ENCODE measurements at regions not wholly inside any gene's neighbourhood (a gene's known extent, or its start where the extent isn't known, plus 50 kb on each side); places are given as distances from the start of the nearest gene placed in this dataset.

DNA sequence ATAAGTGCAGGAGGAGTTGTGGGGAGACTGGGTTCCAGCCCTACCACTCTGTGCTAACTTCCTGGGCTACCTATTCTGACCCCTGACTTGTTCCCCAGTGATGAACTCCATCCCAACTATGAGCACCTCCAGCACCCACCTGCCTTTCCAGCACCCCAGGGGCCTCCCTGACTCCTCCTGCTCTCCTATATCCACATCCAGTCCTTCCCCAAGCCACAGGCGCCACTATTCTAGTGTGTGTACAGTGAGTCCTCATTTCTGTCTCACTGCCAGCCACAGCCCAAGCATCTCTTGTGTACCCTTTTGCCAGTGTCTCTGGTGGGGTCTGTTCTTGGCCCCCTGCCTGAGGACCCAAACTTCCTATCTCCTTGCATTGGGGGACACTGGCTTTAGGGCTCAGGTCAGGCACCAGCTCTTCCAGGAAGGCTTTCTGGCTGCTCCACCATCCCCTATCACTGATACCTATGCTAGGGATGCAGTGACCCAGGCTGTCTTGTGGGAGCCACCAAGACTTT lies 145.2 kb downstream of the INHBB start:
- no peaks in the 10 kb centered on the region for H3K27me3 ChIP-seq (ENCODE audit: control insufficient read depth, insufficient read depth, low read length)
- no peaks in the 10 kb centered on the region for H3K9me3 ChIP-seq (ENCODE audit: control insufficient read depth, insufficient read depth, low read length)
- DNase-seq (ENCODE audit: low read depth in 4 of 6, low spot score in 6 of 6), result no peak
- WGBS (ENCODE audit: insufficient coverage), result 86% methylated on average over 1 of the region's 1 CpG
- H3K4me3 ChIP-seq (ENCODE audit: low read depth, low read length), result no peak overlapping the region
- no peak overlapping the region for H3K27ac ChIP-seq (ENCODE audit: low read depth, low read length)
- H3K36me3 ChIP-seq (ENCODE audit: control insufficient read depth, insufficient read depth, low read length), result no peaks in the 10 kb centered on the region
- H3K4me1 ChIP-seq (ENCODE audit: control insufficient read depth, insufficient read depth, low read length), result peaks cover 3% of the 10 kb centered on the region

DNA sequence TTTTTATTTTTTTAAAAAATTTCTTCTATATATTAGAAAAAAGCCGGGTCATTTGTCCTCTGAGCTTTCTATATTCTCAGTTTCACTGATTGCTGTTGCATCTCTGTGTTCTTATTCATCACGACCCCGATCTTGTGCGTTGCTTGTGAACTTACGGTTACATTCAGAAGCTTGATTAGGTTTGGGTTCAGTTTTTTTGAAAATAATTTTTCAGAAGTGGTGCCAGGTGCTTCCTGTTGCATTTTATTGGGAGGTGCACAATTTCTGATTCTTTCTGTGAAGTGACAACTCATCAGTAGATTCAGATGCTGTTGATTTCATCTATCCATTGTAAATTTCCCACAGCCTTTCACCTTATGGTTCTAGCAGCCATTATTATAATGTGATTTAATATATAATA lies 147.3 kb downstream of the INHBB start:
- no peak overlapping the region for H3K4me3 ChIP-seq (ENCODE audit: low read depth, low read length)
- H3K9me3 ChIP-seq (ENCODE audit: control insufficient read depth, insufficient read depth, low read length), result no peaks in the 10 kb centered on the region
- no peak for DNase-seq (ENCODE audit: low read depth in 4 of 6, low spot score in 6 of 6)
- no peaks in the 10 kb centered on the region for H3K27me3 ChIP-seq (ENCODE audit: control insufficient read depth, insufficient read depth, low read length)
- WGBS (ENCODE audit: insufficient coverage), result 100% methylated on average over 2 of the region's 5 CpGs
- H3K36me3 ChIP-seq (ENCODE audit: control insufficient read depth, insufficient read depth, low read length), result no peaks in the 10 kb centered on the region
- peaks cover 3% of the 10 kb centered on the region for H3K4me1 ChIP-seq (ENCODE audit: control insufficient read depth, insufficient read depth, low read length)
- H3K27ac ChIP-seq (ENCODE audit: low read depth, low read length), result no peak overlapping the region

DNA sequence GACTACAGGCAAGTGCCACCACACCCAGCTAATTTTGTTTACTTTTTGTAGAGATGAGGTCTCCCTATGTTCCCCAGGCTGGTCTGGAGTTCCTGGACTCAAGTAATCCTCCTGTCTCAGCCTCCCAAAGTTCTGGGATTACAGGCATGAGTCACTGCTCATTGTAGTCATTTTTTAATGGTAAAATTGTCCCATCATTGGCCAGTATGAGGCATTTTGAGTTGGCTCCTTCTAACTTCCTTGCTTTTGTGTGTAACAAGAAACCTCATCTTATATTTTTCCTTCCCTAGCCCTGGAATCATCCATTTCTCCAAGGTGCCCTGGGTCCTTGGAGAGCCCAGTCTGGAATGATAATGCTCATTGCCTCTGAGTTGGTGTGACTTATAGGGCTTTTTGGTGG lies 148.5 kb downstream of the INHBB start:
- Histone ChIP-seq H3K4me3 (ENCODE audit: low read depth, low read length) (no peak overlapping the region), H3K27me3 (ENCODE audit: control insufficient read depth, insufficient read depth, low read length) (no peaks in the 10 kb centered on the region), H3K4me1 (ENCODE audit: control insufficient read depth, insufficient read depth, low read length) (no peaks in the 10 kb centered on the region), H3K27ac (ENCODE audit: low read depth, low read length) (no peak overlapping the region), H3K36me3 (ENCODE audit: control insufficient read depth, insufficient read depth, low read length) (no peaks in the 10 kb centered on the region), H3K9me3 (ENCODE audit: control insufficient read depth, insufficient read depth, low read length) (no peaks in the 10 kb centered on the region)
- no peak for DNase-seq (ENCODE audit: low read depth in 4 of 6, low spot score in 6 of 6)

DNA sequence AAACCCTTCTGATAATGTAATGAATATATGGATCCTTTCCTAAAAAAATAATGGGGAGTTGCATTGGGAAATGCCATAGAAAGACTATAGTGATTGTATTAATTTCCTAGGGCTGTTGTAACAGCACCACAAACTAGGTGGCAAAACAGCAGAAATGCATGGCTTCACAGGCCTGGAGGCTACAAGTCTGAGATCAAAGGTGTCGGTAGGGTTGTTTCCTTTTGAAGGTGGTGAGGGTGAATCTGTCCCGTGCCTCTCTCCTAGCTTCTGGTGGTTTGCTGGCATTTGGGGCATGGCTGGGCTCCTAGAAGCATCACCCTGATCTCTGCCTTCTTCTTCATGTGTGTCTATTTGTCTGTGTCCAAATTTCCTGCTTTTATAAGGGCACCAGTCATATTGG lies 149.7 kb downstream of the INHBB start:
- H3K27ac ChIP-seq (ENCODE audit: low read depth, low read length), result no peak overlapping the region
- H3K27me3 ChIP-seq (ENCODE audit: control insufficient read depth, insufficient read depth, low read length), result no peaks in the 10 kb centered on the region
- WGBS (ENCODE audit: insufficient coverage), result 75% methylated on average over 2 of the region's 2 CpGs
- H3K9me3 ChIP-seq (ENCODE audit: control insufficient read depth, insufficient read depth, low read length), result no peaks in the 10 kb centered on the region
- H3K4me3 ChIP-seq (ENCODE audit: low read depth, low read length), result no peak overlapping the region
- no peaks in the 10 kb centered on the region for H3K36me3 ChIP-seq (ENCODE audit: control insufficient read depth, insufficient read depth, low read length)
- DNase-seq (ENCODE audit: low read depth in 4 of 6, low spot score in 6 of 6), result no peak
- H3K4me1 ChIP-seq (ENCODE audit: control insufficient read depth, insufficient read depth, low read length), result no peaks in the 10 kb centered on the region

DNA sequence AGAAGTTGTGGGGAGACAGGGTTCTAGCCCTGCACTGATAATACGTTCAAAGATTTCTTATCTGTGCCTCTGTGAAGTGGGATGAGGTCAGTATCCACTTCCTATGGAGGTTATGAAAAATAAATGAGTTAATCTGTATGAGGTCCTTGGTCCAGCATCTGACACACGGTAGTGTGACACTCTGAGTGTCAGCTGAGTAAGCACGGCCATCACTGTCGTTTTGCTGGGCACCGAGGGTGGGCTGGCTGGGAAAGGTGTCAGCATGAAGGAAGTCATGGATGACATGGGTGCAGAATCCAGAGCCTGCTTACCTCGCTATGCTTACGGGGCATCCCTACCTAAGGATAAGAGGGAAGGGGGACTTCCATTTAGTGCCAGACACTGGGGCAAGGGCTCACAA lies 150.3 kb downstream of the INHBB start:
- Histone ChIP-seq H3K4me3 (ENCODE audit: low read depth, low read length) (no peak overlapping the region), H3K9me3 (ENCODE audit: control insufficient read depth, insufficient read depth, low read length) (no peaks in the 10 kb centered on the region), H3K27me3 (ENCODE audit: control insufficient read depth, insufficient read depth, low read length) (no peaks in the 10 kb centered on the region), H3K4me1 (ENCODE audit: control insufficient read depth, insufficient read depth, low read length) (no peaks in the 10 kb centered on the region), H3K27ac (ENCODE audit: low read depth, low read length) (no peak overlapping the region), H3K36me3 (ENCODE audit: control insufficient read depth, insufficient read depth, low read length) (no peaks in the 10 kb centered on the region)
- 87% methylated on average over 7 of the region's 7 CpGs for WGBS (ENCODE audit: insufficient coverage)
- DNase-seq (ENCODE audit: low read depth in 4 of 6, low spot score in 6 of 6), result no peak

DNA sequence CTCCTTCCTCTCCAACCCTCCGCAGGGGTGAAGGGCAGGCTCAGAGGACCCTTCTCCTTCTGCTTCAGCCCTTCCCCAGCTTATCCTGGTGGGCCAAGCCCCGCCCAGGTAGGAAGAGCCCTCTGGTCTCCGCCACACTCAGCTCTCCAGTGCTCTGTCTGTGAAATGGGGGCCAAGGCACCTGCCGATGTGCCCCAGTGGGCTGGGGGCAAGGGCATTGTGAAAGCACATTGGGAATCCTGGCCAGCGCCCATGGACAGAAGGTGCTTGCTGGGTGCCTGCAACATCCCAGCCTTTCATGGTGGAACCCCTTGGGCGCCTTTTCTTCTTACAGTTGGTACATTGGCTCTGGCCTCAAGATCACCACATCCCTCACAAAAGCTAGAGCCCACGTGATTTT lies 150.8 kb downstream of the INHBB start:
- Histone ChIP-seq H3K27ac (ENCODE audit: low read depth, low read length) (no peak overlapping the region), H3K4me1 (ENCODE audit: control insufficient read depth, insufficient read depth, low read length) (no peaks in the 10 kb centered on the region), H3K4me3 (ENCODE audit: low read depth, low read length) (no peak overlapping the region), H3K36me3 (ENCODE audit: control insufficient read depth, insufficient read depth, low read length) (no peaks in the 10 kb centered on the region), H3K27me3 (ENCODE audit: control insufficient read depth, insufficient read depth, low read length) (no peaks in the 10 kb centered on the region), H3K9me3 (ENCODE audit: control insufficient read depth, insufficient read depth, low read length) (no peaks in the 10 kb centered on the region)
- 95% methylated on average over 6 of the region's 7 CpGs for WGBS (ENCODE audit: insufficient coverage)
- DNase-seq (ENCODE audit: low read depth in 4 of 6, low spot score in 6 of 6), result no peak

DNA sequence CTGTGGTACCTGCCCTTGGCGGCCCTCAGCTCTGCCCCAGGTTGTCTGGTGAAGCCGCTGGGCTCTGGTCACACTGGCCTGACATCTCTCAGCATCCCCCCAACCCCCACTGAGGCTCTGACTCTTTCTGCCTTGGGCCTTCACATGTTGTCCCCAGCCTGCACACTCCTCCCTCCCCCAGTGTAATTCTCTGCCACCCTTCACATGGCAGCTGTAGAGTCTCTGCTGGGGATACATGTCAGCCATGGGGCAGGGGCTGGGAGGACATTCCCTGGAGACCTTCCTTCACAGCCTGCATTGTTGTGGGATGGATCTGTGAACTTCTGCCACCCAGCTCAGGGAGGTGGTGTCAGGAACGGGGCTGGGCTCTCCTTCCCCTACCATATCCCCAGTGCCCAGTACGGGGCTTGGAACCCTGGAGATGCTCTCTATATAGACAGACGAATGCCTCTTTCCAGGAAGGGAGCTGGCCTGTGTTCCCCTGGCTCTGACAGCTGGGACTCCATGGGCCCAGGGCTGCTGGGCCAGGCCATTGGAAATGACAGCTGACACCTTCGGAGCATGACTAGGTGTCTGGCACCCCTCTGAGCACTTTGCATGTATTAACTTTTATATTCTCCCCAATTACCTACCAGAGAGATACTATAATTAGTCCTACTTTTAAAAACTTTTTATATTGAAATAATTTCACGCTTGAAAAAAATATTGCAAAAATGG lies 151.5 kb downstream of the INHBB start:
- 87% methylated on average over 6 of the region's 7 CpGs for WGBS (ENCODE audit: insufficient coverage)
- Histone ChIP-seq H3K27me3 (ENCODE audit: control insufficient read depth, insufficient read depth, low read length) (no peaks in the 10 kb centered on the region), H3K4me1 (ENCODE audit: control insufficient read depth, insufficient read depth, low read length) (no peaks in the 10 kb centered on the region), H3K36me3 (ENCODE audit: control insufficient read depth, insufficient read depth, low read length) (no peaks in the 10 kb centered on the region), H3K9me3 (ENCODE audit: control insufficient read depth, insufficient read depth, low read length) (no peaks in the 10 kb centered on the region), H3K4me3 (ENCODE audit: low read depth, low read length) (no peak overlapping the region), H3K27ac (ENCODE audit: low read depth, low read length) (no peak overlapping the region)
- no peak for DNase-seq (ENCODE audit: low read depth in 4 of 6, low spot score in 6 of 6)

DNA sequence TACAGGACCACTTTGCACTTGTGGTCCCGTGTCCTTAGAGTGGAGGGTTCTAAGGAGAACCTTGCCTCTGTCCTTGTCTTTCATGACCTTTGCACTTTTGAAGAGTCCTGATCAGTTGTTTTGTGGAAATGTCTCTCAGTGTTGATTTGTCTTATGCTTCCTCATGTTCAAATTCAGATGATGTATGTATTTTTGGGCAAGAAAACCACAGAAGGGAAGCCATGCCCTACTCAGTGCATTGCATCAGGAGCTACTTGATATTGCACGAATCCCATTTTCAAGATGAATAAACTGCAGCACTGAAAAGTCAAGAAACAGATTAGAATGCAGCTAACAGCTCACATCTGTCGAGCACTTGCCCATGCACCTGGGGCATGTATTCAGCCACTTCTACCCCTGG lies 152.2 kb downstream of the INHBB start:
- Histone ChIP-seq H3K4me1 (ENCODE audit: control insufficient read depth, insufficient read depth, low read length) (peaks cover 4% of the 10 kb centered on the region), H3K36me3 (ENCODE audit: control insufficient read depth, insufficient read depth, low read length) (no peaks in the 10 kb centered on the region), H3K9me3 (ENCODE audit: control insufficient read depth, insufficient read depth, low read length) (no peaks in the 10 kb centered on the region), H3K4me3 (ENCODE audit: low read depth, low read length) (no peak overlapping the region), H3K27ac (ENCODE audit: low read depth, low read length) (no peak overlapping the region), H3K27me3 (ENCODE audit: control insufficient read depth, insufficient read depth, low read length) (no peaks in the 10 kb centered on the region)
- 100% methylated on average over 2 of the region's 3 CpGs for WGBS (ENCODE audit: insufficient coverage)
- DNase-seq (ENCODE audit: low read depth in 4 of 6, low spot score in 6 of 6), result no peak

DNA sequence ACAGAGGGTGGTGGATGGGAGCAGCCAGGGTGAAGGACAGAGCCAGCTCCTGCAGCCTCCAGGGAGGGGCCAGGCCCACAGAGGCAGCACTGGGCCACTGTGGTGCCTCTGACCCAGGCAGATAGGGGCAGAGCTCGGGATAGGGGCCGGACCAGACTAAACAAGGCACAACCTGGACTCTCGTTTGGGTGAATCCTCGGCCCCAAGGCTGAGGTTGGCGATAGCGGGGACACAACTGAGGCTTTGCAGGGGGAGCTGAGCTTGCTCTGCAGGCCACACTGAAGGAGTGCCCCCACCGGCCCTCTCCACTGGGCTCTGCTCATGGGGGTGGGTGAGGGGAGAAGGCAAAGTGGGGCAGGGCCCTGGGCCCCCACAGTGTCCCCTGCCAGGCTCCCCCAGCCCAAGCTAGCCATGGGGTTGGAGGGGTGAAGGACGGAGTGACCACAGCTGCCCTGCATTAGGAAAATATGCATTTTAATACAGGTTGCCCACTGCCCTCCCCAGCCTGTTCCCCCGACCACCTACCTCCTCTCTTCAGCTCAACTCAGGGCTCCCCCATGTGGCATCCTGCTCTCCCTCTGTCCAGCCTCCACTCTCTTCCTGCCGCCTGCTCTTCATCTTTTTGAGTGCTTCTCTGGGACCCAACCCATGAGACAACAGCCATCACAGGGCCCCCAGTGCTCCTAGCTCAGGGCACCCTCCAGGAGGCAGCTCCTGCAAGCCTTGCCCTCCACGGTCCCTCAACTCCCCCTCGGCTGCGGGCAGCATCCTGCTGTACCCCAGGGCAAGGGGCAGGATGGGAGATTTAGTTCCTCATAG lies 152.8 kb downstream of the INHBB start:
- no peaks in the 10 kb centered on the region for H3K36me3 ChIP-seq (ENCODE audit: control insufficient read depth, insufficient read depth, low read length)
- peaks cover 10% of the 10 kb centered on the region for H3K4me1 ChIP-seq (ENCODE audit: control insufficient read depth, insufficient read depth, low read length)
- DNase-seq (ENCODE audit: low read depth in 4 of 6, low spot score in 6 of 6), result no peak
- no peaks in the 10 kb centered on the region for H3K9me3 ChIP-seq (ENCODE audit: control insufficient read depth, insufficient read depth, low read length)
- 81% methylated on average over 13 of the region's 13 CpGs for WGBS (ENCODE audit: insufficient coverage)
- H3K27ac ChIP-seq (ENCODE audit: low read depth, low read length), result no peak overlapping the region
- no peak overlapping the region for H3K4me3 ChIP-seq (ENCODE audit: low read depth, low read length)
- no peaks in the 10 kb centered on the region for H3K27me3 ChIP-seq (ENCODE audit: control insufficient read depth, insufficient read depth, low read length)

Measured in spinal cord (tissue), 9 donors.